ENCODE measurements at regions not wholly inside any gene's neighbourhood (a gene's known extent, or its start where the extent isn't known, plus 50 kb on each side); places are given as distances from the start of the nearest gene placed in this dataset.

DNA sequence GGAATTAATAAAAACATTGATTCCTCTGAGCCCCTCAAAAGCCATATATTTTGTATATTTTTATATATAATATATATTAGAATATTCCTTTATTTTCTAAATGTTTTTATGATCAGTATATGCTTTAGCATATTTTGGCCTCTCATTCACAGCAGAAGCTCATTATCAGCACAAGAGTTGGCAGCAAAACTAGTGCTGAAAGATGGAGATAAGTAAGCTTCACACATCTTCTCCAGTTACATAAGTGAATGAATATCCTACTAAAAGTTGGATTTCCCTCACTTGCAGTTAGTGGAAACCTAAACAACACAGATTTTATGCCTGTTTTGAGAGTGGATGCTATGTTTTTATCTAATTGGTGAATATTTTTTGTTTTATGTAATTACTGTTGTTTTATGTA lies 1303.8 kb upstream of the ADGRB3 start:
- no peaks in the 10 kb centered on the region for H3K36me3 ChIP-seq (ENCODE audit: control insufficient read depth, insufficient read depth, low read length)
- CTCF ChIA-PET: no interaction called here
- DNase-seq (ENCODE audit: low read depth): no peak
- H3K27me3 ChIP-seq (ENCODE audit: control insufficient read depth, insufficient read depth, low read length): no peaks in the 10 kb centered on the region
- TF ChIP-seq, protein P1, sequence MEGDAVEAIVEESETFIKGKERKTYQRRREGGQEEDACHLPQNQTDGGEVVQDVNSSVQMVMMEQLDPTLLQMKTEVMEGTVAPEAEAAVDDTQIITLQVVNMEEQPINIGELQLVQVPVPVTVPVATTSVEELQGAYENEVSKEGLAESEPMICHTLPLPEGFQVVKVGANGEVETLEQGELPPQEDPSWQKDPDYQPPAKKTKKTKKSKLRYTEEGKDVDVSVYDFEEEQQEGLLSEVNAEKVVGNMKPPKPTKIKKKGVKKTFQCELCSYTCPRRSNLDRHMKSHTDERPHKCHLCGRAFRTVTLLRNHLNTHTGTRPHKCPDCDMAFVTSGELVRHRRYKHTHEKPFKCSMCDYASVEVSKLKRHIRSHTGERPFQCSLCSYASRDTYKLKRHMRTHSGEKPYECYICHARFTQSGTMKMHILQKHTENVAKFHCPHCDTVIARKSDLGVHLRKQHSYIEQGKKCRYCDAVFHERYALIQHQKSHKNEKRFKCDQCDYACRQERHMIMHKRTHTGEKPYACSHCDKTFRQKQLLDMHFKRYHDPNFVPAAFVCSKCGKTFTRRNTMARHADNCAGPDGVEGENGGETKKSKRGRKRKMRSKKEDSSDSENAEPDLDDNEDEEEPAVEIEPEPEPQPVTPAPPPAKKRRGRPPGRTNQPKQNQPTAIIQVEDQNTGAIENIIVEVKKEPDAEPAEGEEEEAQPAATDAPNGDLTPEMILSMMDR (IDR thresholded peaks at IDR 0.05; ENCODE audit: insufficient read depth, low read depth, low read length): no peak
- POLR2A ChIA-PET: no interaction called here
- no peak overlapping the region for H3K4me3 ChIP-seq (ENCODE audit: low read depth, low read length)

DNA sequence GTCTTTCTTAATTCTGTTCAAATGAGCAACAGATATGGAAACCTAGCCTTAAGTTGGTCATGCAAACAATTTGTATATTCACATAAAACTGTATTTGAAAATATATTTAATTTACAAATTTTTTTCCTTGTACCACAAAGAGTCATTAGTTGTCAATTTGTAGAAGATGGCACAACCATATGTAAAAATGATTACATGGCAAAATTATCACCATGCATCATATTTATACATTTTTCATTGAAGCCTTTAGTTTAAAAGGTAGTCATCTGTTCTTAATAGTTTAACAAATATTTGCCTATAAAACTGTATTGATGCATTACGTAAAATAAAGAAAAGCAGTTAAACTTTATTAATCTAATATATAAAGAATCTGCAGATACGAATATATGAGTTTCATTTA lies 1306.8 kb upstream of the ADGRB3 start:
- ChIA-PET CTCF (no interaction called here), POLR2A (no interaction called here)
- DNase-seq (ENCODE audit: low read depth): no peak
- TF ChIP-seq, protein P1 (IDR thresholded peaks at IDR 0.05; ENCODE audit: insufficient read depth, low read depth, low read length): no peak
- Histone ChIP-seq H3K36me3 (ENCODE audit: control insufficient read depth, insufficient read depth, low read length) (no peaks in the 10 kb centered on the region), H3K4me3 (ENCODE audit: low read depth, low read length) (no peak overlapping the region), H3K27me3 (ENCODE audit: control insufficient read depth, insufficient read depth, low read length) (no peaks in the 10 kb centered on the region)

DNA sequence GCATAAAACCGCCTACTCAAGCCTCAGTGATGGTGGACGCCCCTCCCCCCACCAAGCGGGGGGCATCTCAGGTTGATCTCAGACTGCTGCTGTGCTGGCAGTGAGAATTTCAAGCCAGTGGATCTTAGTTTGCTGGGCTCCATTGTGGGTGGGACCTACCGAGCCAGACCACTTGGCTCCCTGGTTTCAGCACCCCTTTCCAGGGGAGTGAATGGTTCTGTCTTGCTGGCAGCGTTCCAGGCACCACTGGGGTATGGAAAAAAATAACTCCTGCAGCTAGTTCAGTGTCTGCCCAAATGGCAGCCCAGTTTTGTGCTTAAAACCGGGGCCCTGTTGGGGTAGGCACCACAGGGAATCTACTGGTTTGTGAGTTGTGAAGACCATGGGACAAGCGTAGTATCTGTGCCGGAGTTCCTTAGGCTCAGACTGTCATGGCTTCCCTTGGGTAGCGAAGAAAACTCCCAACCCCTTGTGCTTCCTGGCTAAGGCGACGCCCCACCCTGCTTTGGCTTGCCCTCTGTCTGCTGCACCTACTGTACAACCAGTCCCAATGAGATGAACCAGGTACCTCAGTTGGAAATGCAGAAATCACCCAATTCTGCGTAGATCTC lies 1334.5 kb upstream of the ADGRB3 start:
- no peaks in the 10 kb centered on the region for H3K36me3 ChIP-seq (ENCODE audit: control insufficient read depth, insufficient read depth, low read length)
- ChIA-PET CTCF (interaction anchor here (0.5 kb wide), 1 partner anchor 145 kb away, joined by 3 read pairs; no protein-coding TSS in a partner anchor), POLR2A (no interaction called here)
- H3K4me3 ChIP-seq (ENCODE audit: low read depth, low read length): no peak overlapping the region
- H3K27me3 ChIP-seq (ENCODE audit: control insufficient read depth, insufficient read depth, low read length): no peaks in the 10 kb centered on the region
- TF ChIP-seq, protein P1 (IDR thresholded peaks at IDR 0.05; ENCODE audit: insufficient read depth, low read depth, low read length): no peak
- DNase-seq (ENCODE audit: low read depth): no peak

DNA sequence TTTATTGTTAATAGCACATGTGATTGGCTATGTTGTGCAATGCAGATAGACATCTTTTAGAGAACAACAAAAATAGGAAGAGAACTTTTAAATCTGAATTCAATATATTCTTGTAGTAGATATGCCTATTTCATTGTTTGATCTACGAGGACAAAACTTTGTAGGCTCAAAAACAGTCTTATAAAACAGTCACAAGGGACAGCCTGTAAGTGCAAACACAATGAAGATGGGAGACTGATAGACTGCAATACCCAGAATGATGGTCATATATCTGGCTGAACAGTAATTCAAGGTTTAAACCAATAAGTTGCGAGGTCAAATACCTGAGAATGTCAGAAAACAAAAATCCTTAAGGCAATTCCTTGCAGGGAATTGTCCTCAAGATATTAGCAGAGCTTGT lies 1342.9 kb upstream of the ADGRB3 start:
- ChIA-PET POLR2A (no interaction called here), CTCF (no interaction called here)
- TF ChIP-seq, protein P1 (IDR thresholded peaks at IDR 0.05; ENCODE audit: insufficient read depth, low read depth, low read length): no peak
- Histone ChIP-seq H3K36me3 (ENCODE audit: control insufficient read depth, insufficient read depth, low read length) (no peaks in the 10 kb centered on the region), H3K27me3 (ENCODE audit: control insufficient read depth, insufficient read depth, low read length) (no peaks in the 10 kb centered on the region), H3K4me3 (ENCODE audit: low read depth, low read length) (no peak overlapping the region)
- DNase-seq (ENCODE audit: low read depth): no peak

DNA sequence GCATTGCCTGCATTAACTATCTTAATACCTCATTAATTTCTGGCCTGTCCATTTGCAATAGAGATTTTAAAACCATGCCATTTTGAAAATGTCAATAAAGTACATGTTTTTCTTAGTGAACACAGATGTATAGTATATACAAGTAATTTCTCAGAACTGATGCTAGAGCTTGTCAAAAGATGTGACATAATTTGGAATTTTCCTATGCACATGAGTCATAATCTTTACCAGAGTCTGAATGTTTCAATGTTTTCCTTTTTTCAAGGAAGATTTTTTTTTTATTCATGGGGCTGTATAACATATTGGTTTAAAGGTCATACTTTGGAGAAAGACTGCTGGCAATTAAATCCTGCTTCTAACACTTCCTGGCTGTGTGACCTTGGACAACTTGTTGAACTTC lies 1347.5 kb upstream of the ADGRB3 start:
- ChIA-PET CTCF (no interaction called here), POLR2A (no interaction called here)
- TF ChIP-seq, protein P1 (IDR thresholded peaks at IDR 0.05; ENCODE audit: insufficient read depth, low read depth, low read length): no peak
- Histone ChIP-seq H3K36me3 (ENCODE audit: control insufficient read depth, insufficient read depth, low read length) (no peaks in the 10 kb centered on the region), H3K27me3 (ENCODE audit: control insufficient read depth, insufficient read depth, low read length) (no peaks in the 10 kb centered on the region), H3K4me3 (ENCODE audit: low read depth, low read length) (no peak overlapping the region)
- no peak for DNase-seq (ENCODE audit: low read depth)
